WTC11 (cell line): ENCODE measurements at regions not wholly inside any gene's neighbourhood (a gene's known extent, or its start where the extent isn't known, plus 50 kb on each side); places are given as distances from the start of the nearest gene placed in this dataset.

ENCODE experiments used
- FOXP4 ChIP-seq: sonication (generic); formaldehyde crosslinking; IDR thresholded peaks from 2 replicates; pipeline ENCODE4 v1.8.0; 2022; ENCODE audit warnings: mild to moderate bottlenecking, missing genetic modification reagents
- GABPB1 ChIP-seq: sonication (generic); formaldehyde crosslinking; IDR thresholded peaks from 2 replicates; pipeline ENCODE4 v1.8.1; 2023; ENCODE audit warnings: mild to moderate bottlenecking, missing genetic modification reagents

- no peak for TF ChIP-seq GABPB1 (CRISPR knock-in tag)
- TF ChIP-seq FOXP4 (CRISPR knock-in tag), result no peak
Observed at GRCh38 chr3:151576511-151577137, 115.8 kb upstream of the IGSF10 start.
